ENCODE measurements at regions not wholly inside any gene's neighbourhood (a gene's known extent, or its start where the extent isn't known, plus 50 kb on each side); places are given as distances from the start of the nearest gene placed in this dataset.

DNA sequence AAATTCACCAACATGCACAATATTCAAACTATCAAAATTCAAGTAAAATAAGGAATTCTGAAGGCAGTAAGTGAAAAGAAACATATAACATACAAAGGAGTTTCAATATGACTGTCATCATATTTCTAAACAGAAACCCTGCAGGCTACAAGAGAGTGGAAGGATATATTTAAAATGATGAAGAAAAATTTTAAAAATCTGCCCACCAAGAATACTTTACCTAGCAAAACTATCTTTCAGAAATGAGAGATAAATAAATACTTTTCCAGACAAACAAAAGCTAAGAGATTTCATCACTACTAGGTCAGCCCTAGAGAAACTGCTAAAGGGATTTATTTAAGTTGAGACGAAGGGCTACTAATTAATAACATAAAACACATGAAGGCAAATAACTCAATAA lies 73.8 kb upstream of the MANEA start:
- no peak overlapping the region for H3K4me3 ChIP-seq (ENCODE audit: low read depth, poor library complexity, severe bottlenecking)
- TF ChIP-seq, protein P1, sequence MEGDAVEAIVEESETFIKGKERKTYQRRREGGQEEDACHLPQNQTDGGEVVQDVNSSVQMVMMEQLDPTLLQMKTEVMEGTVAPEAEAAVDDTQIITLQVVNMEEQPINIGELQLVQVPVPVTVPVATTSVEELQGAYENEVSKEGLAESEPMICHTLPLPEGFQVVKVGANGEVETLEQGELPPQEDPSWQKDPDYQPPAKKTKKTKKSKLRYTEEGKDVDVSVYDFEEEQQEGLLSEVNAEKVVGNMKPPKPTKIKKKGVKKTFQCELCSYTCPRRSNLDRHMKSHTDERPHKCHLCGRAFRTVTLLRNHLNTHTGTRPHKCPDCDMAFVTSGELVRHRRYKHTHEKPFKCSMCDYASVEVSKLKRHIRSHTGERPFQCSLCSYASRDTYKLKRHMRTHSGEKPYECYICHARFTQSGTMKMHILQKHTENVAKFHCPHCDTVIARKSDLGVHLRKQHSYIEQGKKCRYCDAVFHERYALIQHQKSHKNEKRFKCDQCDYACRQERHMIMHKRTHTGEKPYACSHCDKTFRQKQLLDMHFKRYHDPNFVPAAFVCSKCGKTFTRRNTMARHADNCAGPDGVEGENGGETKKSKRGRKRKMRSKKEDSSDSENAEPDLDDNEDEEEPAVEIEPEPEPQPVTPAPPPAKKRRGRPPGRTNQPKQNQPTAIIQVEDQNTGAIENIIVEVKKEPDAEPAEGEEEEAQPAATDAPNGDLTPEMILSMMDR (IDR thresholded peaks at IDR 0.05) = no peak
- TF ChIP-seq POLR2A (IDR thresholded peaks at IDR 0.05) = no peak
- WGBS, 2 donors = 84 to 91% methylated on average over 1 of the region's 1 CpG
- intact Hi-C loops (cut with DNase I; ENCODE audit: low total_unique reads) = no loop called here
- DNase-seq (ENCODE audit: low spot score in 2 of 2) = no peak

- H3K4me3 ChIP-seq (ENCODE audit: low read depth, poor library complexity, severe bottlenecking) = no peak overlapping the region
- intact Hi-C loops (cut with DNase I; ENCODE audit: low total_unique reads) = no loop called here
- TF ChIP-seq, protein P1 (IDR thresholded peaks at IDR 0.05) = no peak
- no peak for TF ChIP-seq POLR2A (IDR thresholded peaks at IDR 0.05)
- WGBS, 2 donors = 32 to 35% methylated on average over 4 of the region's 4 CpGs
- no peak for DNase-seq (ENCODE audit: low spot score in 2 of 2)
Observed at GRCh38 chr6:95511404-95511803, 65.9 kb upstream of the MANEA start.

GRCh38 chr6:95515975-95516374 lies 61.4 kb upstream of the MANEA start:
- TF ChIP-seq, protein P1 (IDR thresholded peaks at IDR 0.05) = no peak
- no peak for TF ChIP-seq POLR2A (IDR thresholded peaks at IDR 0.05)
- DNase-seq (ENCODE audit: low spot score in 2 of 2) = no peak
- no peak overlapping the region for H3K4me3 ChIP-seq (ENCODE audit: low read depth, poor library complexity, severe bottlenecking)
- intact Hi-C loops (cut with DNase I; ENCODE audit: low total_unique reads) = no loop called here
- WGBS, 2 donors = 54% methylated on average over 2 of the region's 2 CpGs

DNA sequence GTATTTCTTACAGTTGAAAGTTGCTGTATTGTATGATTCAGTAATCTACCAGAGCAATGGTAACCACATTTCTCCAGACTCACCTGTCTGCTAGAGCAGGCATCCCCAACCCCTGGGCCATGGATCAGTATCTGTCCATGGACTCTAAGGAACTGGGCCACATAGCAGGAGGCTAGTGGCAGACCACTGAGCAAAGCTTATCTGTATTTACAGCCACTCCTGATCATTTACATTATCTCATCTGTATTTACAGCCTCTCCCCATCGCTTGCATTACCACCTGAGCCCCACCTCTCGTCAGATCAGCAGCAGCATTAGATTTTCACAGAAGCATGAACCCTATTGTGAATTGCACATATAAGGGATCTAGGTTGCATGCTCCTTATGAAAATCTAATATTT lies 60.3 kb upstream of the MANEA start:
- no peak overlapping the region for H3K4me3 ChIP-seq (ENCODE audit: low read depth, poor library complexity, severe bottlenecking)
- DNase-seq (ENCODE audit: low spot score in 2 of 2) = no peak
- WGBS, 2 donors = 62 to 85% methylated on average over 2 of the region's 2 CpGs
- TF ChIP-seq, protein P1 (IDR thresholded peaks at IDR 0.05) = no peak
- no peak for TF ChIP-seq POLR2A (IDR thresholded peaks at IDR 0.05)
- intact Hi-C loops (cut with DNase I; ENCODE audit: low total_unique reads) = no loop called here

GRCh38 chr6:95517568-95517967 lies 59.8 kb upstream of the MANEA start:
- no peak for DNase-seq (ENCODE audit: low spot score in 2 of 2)
- H3K4me3 ChIP-seq (ENCODE audit: low read depth, poor library complexity, severe bottlenecking) = no peak overlapping the region
- WGBS, 2 donors = 71 to 72% methylated on average over 3 of the region's 3 CpGs
- TF ChIP-seq, protein P1 (IDR thresholded peaks at IDR 0.05) = no peak
- TF ChIP-seq POLR2A (IDR thresholded peaks at IDR 0.05) = no peak
- intact Hi-C loops (cut with DNase I; ENCODE audit: low total_unique reads) = no loop called here

DNA sequence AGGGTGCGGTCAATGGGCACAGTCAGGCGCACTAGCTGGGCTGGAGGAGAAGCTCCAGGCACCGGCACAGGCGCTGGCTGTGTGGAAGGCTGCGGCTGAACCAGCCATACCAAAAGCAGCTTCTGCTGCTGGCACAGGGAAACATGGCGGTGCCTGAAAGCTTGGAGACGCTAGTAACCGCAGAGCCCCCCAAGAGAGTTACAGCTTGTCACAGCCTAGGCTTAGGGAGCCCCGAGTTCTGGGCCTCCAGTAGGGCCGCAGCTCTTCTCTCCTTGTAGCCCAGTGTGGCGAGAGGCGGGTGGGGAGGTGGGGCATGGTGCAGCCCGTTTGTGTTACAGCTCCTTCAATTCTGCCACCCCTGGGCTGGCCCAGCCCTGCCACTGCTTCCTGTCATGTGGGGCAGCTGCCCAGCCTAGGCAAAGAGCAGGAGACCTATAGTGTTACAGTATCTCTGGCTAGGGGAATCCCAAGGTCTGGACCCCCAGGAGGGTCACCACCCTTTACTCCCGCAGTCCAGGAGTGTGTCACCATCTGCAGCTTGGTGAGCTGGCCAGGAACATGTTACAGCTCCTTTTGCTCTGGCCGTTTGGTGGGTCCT lies 58.6 kb upstream of the MANEA start:
- intact Hi-C loops (cut with DNase I; ENCODE audit: low total_unique reads) = no loop called here
- H3K4me3 ChIP-seq (ENCODE audit: low read depth, poor library complexity, severe bottlenecking) = no peak overlapping the region
- WGBS, 2 donors = 90 to 91% methylated on average over 15 of the region's 15 CpGs
- no peak for DNase-seq (ENCODE audit: low spot score in 2 of 2)
- TF ChIP-seq POLR2A (IDR thresholded peaks at IDR 0.05) = no peak
- TF ChIP-seq, protein P1 (IDR thresholded peaks at IDR 0.05) = no peak

Data from lower leg skin (tissue), 4 donors.